A549 (cell line): ENCODE measurements at regions not wholly inside any gene's neighbourhood (a gene's known extent, or its start where the extent isn't known, plus 50 kb on each side); places are given as distances from the start of the nearest gene placed in this dataset.

Experiments used
- ATAC-seq, 2 experiments: fragments of 200-7000 bp in 1 of 2; fragments of >200 bp in 1 of 2; cut with Nextera tagmentation in 1 of 2; cut with Tn5 transposase in 1 of 2; 3 replicates each; pipeline versions ENCODE4 v1.8.0 to v1.9.1; 2018 to 2020; ENCODE audit warnings: mild to moderate bottlenecking in 1 of 2, moderate library complexity in 1 of 2
- CTCF ChIA-PET: fragments of 300-600 bp; sonication (Branson Sonifier 250); formaldehyde crosslinking; extraction: SDS; loops from one replicate; lab custom pipeline; 2021; ENCODE audit warnings: antibody characterized with exemption, inconsistent platforms; lab: Yijun Ruan, JAX
- POLR2A ChIA-PET: fragments of 350-600 bp; formaldehyde crosslinking; extraction: SDS; loops from one replicate; lab custom pipeline; 2021; ENCODE audit warnings: antibody characterized with exemption, inconsistent platforms; lab: Yijun Ruan, JAX
- DNase-seq, 2 experiments: peaks; one replicate each; pipeline versions ENCODE4 v3.0.0 to v3.0.0-alpha.2; 2011 to 2016; ENCODE audit warnings: low read depth in 1 of 2, low spot score in 1 of 2
- FAIRE-seq: peaks from 2 replicates; lab custom pipeline; 2011; peaks lifted over from hg19 to GRCh38; lab: Jason Lieb, UNC
- H3K27ac ChIP-seq, 2 experiments: fragments of >200 bp; sonication (Bioruptor Twin); formaldehyde crosslinking; 3 replicates each; pipeline ENCODE4 v1.5.1; 2016 to 2017
- H3K4me1 ChIP-seq: fragments of >200 bp; sonication (Bioruptor Twin); formaldehyde crosslinking; 3 replicates; pipeline ENCODE4 v1.6.1; 2016
- H3K4me2 ChIP-seq: fragments of >200 bp; sonication (Bioruptor Twin); formaldehyde crosslinking; 3 replicates; pipeline ENCODE4 v1.6.1; 2016
- H3K4me3 ChIP-seq: fragments of >200 bp; sonication (Bioruptor Twin); formaldehyde crosslinking; 3 replicates; pipeline ENCODE4 v1.5.1; 2016
- H3K9me3 ChIP-seq: fragments of >200 bp; sonication (Bioruptor Twin); formaldehyde crosslinking; 3 replicates; pipeline ENCODE4 v1.6.1; 2016
- CEBPB ChIP-seq, 2 experiments: fragments of >200 bp in 1 of 2; sonication (Bioruptor Twin) in 1 of 2; formaldehyde crosslinking in 1 of 2; IDR thresholded peaks; 2 replicates each; pipeline ENCODE4 v1.6.1; 2012 to 2016
- CHD2 ChIP-seq: fragments of 150-350 bp; IDR thresholded peaks from 2 replicates; pipeline ENCODE4 v1.6.1; 2014; ENCODE audit warnings: low read length; ENCODE audit not compliant: partially characterized antibody
- CHD4 ChIP-seq: fragments of 200-600 bp; sonication (generic); IDR thresholded peaks from 2 replicates; pipeline ENCODE4 v1.6.1; 2016; ENCODE audit warnings: antibody characterized with exemption, mild to moderate bottlenecking, borderline replicate concordance
- EHMT2 ChIP-seq: fragments of 200-600 bp; sonication (generic); IDR thresholded peaks from 2 replicates; pipeline ENCODE4 v1.6.1; 2016; ENCODE audit warnings: antibody characterized with exemption, low read depth, mild to moderate bottlenecking, moderate library complexity
- FOXS1 ChIP-seq: fragments of 250-450 bp; sonication (Bioruptor Pico); IDR thresholded peaks from 2 replicates; pipeline ENCODE4 v1.5.0; 2020; ENCODE audit warnings: mild to moderate bottlenecking, moderate library complexity
- GATA3 ChIP-seq: IDR thresholded peaks from 2 replicates; pipeline ENCODE4 v1.6.1; 2012; ENCODE audit warnings: borderline replicate concordance
- HOXB13 ChIP-seq: fragments of 250-450 bp; sonication (Bioruptor Pico); IDR thresholded peaks from 2 replicates; pipeline ENCODE4 v1.5.0; 2020; ENCODE audit warnings: low read depth, mild to moderate bottlenecking, moderate library complexity
- POLR2A ChIP-seq: IDR thresholded peaks from 2 replicates; pipeline ENCODE4 v1.6.1; 2012; ENCODE audit warnings: mild to moderate bottlenecking, low read length
- POLR2AphosphoS2 ChIP-seq: conservative IDR thresholded peaks from 2 replicates; pipeline ENCODE4 v1.6.1; 2012; ENCODE audit warnings: low read length, improper control_type of control experiment, inconsistent platforms
- RAD21 ChIP-seq, 2 experiments: fragments of >200 bp in 1 of 2; sonication (Bioruptor Twin) in 1 of 2; formaldehyde crosslinking in 1 of 2; IDR thresholded peaks in 1 of 2; conservative IDR thresholded peaks in 1 of 2; 2 replicates in 1 of 2; 3 replicates in 1 of 2; pipeline ENCODE4 v1.6.1; 2012 to 2018; ENCODE audit warnings: inconsistent platforms in 1 of 2
- SMC3 ChIP-seq: fragments of >200 bp; sonication (Bioruptor Twin); formaldehyde crosslinking; IDR thresholded peaks from 3 replicates; pipeline ENCODE4 v1.6.1; 2018; ENCODE audit warnings: inconsistent platforms
- TP53 ChIP-seq: fragments of 250-450 bp; sonication (Bioruptor Pico); IDR thresholded peaks from 2 replicates; pipeline ENCODE4 v1.5.0; 2021; ENCODE audit warnings: mild to moderate bottlenecking, moderate library complexity
- ZC3H11A ChIP-seq: fragments of 450-650 bp; IDR thresholded peaks from 2 replicates; pipeline ENCODE4 v1.6.1; 2014; ENCODE audit warnings: antibody characterized with exemption, mild to moderate bottlenecking
- ZNF302 ChIP-seq: fragments of 250-450 bp; sonication (Bioruptor Pico); IDR thresholded peaks from 2 replicates; pipeline ENCODE4 v1.9.0; 2021; ENCODE audit warnings: inconsistent platforms, mild to moderate bottlenecking, moderate library complexity
- WGBS: methylation state at CpG from one replicate; pipeline ENCODE4 v1.1.6; 2017; ENCODE audit errors: missing lambda C conversion rate; 5-methylcytosine and 5-hydroxymethylcytosine counted together
- TF ChIP-seq, protein P1 (sequence below): IDR thresholded peaks from 2 replicates; pipeline ENCODE4 v1.6.1; 2012; ENCODE audit warnings: low read depth, borderline replicate concordance
- TF ChIP-seq, protein P2 (sequence below): fragments of 200-600 bp; sonication (generic); IDR thresholded peaks from 2 replicates; pipeline ENCODE4 v1.6.1; 2016; ENCODE audit warnings: antibody characterized with exemption, mild to moderate bottlenecking, moderate library complexity
- TF ChIP-seq, protein P3 (sequence below): fragments of >200 bp; sonication (Bioruptor Twin); formaldehyde crosslinking; IDR thresholded peaks from 3 replicates; pipeline ENCODE4 v1.6.1; 2016
- TF ChIP-seq, protein P4 (sequence below): IDR thresholded peaks from 2 replicates; pipeline ENCODE4 v1.6.1; 2012
- TF ChIP-seq, protein P5 (sequence below): fragments of >200 bp; sonication (Bioruptor Twin); formaldehyde crosslinking; IDR thresholded peaks from 2 replicates; pipeline ENCODE4 v1.6.1; 2016
- TF ChIP-seq, protein P6 (sequence below): fragments of >200 bp; sonication (Bioruptor Twin); formaldehyde crosslinking; IDR thresholded peaks from 3 replicates; pipeline ENCODE4 v1.5.1; 2016

DNA sequence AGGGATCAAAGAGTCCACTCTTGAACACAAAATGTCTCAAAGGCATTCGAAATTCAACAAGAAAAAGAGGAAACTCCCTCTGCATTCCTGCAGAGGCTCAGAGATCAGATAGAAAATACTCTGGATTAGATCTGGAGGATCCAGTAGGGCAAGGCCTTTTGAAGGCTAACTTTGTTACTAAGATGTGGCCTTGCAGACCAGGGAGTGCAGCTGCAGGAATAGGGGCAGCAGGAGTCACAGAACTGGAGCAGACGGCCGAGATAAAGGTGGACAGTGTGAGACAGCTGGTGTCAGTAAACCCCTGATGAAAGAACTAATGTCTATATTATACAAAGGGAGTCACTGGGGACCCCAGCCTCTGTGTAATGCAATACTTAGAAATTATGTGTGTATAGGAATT, 84.5 kb upstream of the PLSCR4 start:
- ChIA-PET CTCF (interaction anchor here (0.9 kb wide), 1 partner anchor 8 kb away, joined by 3 read pairs; no protein-coding TSS in a partner anchor), POLR2A (no interaction called here)
- 73% methylated on average over 3 of the region's 3 CpGs for WGBS
- H3K4me1 ChIP-seq = no peaks in the 10 kb centered on the region
- FAIRE-seq (no peak), DNase-seq (no peak), ATAC-seq (no peak)
- no peaks in the 10 kb centered on the region for H3K9me3 ChIP-seq
- H3K4me3 ChIP-seq = no peak overlapping the region
- H3K4me2 ChIP-seq = no peak overlapping the region
- no peak for TF ChIP-seq TP53 (CRISPR knock-in tag)
- no peak for TF ChIP-seq POLR2A
- TF ChIP-seq EHMT2 = no peak
- TF ChIP-seq, protein P1, sequence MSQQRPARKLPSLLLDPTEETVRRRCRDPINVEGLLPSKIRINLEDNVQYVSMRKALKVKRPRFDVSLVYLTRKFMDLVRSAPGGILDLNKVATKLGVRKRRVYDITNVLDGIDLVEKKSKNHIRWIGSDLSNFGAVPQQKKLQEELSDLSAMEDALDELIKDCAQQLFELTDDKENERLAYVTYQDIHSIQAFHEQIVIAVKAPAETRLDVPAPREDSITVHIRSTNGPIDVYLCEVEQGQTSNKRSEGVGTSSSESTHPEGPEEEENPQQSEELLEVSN = no peak
- TF ChIP-seq SMC3 = no peak
- TF ChIP-seq, protein P2, sequence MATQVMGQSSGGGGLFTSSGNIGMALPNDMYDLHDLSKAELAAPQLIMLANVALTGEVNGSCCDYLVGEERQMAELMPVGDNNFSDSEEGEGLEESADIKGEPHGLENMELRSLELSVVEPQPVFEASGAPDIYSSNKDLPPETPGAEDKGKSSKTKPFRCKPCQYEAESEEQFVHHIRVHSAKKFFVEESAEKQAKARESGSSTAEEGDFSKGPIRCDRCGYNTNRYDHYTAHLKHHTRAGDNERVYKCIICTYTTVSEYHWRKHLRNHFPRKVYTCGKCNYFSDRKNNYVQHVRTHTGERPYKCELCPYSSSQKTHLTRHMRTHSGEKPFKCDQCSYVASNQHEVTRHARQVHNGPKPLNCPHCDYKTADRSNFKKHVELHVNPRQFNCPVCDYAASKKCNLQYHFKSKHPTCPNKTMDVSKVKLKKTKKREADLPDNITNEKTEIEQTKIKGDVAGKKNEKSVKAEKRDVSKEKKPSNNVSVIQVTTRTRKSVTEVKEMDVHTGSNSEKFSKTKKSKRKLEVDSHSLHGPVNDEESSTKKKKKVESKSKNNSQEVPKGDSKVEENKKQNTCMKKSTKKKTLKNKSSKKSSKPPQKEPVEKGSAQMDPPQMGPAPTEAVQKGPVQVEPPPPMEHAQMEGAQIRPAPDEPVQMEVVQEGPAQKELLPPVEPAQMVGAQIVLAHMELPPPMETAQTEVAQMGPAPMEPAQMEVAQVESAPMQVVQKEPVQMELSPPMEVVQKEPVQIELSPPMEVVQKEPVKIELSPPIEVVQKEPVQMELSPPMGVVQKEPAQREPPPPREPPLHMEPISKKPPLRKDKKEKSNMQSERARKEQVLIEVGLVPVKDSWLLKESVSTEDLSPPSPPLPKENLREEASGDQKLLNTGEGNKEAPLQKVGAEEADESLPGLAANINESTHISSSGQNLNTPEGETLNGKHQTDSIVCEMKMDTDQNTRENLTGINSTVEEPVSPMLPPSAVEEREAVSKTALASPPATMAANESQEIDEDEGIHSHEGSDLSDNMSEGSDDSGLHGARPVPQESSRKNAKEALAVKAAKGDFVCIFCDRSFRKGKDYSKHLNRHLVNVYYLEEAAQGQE = no peak
- no peak for TF ChIP-seq HOXB13 (CRISPR knock-in tag)
- no peak for TF ChIP-seq ZC3H11A
- TF ChIP-seq, protein P3, sequence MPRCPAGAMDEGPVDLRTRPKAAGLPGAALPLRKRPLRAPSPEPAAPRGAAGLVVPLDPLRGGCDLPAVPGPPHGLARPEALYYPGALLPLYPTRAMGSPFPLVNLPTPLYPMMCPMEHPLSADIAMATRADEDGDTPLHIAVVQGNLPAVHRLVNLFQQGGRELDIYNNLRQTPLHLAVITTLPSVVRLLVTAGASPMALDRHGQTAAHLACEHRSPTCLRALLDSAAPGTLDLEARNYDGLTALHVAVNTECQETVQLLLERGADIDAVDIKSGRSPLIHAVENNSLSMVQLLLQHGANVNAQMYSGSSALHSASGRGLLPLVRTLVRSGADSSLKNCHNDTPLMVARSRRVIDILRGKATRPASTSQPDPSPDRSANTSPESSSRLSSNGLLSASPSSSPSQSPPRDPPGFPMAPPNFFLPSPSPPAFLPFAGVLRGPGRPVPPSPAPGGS = no peak
- TF ChIP-seq CHD2 = no peak
- no peak for TF ChIP-seq CHD4
- TF ChIP-seq, protein P4, sequence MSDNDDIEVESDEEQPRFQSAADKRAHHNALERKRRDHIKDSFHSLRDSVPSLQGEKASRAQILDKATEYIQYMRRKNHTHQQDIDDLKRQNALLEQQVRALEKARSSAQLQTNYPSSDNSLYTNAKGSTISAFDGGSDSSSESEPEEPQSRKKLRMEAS = no peak
- TF ChIP-seq CEBPB (IDR thresholded peaks at IDR 0.05) = no peak
- TF ChIP-seq, protein P5, sequence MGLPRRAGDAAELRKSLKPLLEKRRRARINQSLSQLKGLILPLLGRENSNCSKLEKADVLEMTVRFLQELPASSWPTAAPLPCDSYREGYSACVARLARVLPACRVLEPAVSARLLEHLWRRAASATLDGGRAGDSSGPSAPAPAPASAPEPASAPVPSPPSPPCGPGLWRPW = no peak
- TF ChIP-seq ZNF302 (CRISPR knock-in tag) = no peak
- TF ChIP-seq FOXS1 = no peak
- no peak for TF ChIP-seq GATA3
- TF ChIP-seq POLR2AphosphoS2 = no peak
- no peak overlapping the region for H3K27ac ChIP-seq

DNA sequence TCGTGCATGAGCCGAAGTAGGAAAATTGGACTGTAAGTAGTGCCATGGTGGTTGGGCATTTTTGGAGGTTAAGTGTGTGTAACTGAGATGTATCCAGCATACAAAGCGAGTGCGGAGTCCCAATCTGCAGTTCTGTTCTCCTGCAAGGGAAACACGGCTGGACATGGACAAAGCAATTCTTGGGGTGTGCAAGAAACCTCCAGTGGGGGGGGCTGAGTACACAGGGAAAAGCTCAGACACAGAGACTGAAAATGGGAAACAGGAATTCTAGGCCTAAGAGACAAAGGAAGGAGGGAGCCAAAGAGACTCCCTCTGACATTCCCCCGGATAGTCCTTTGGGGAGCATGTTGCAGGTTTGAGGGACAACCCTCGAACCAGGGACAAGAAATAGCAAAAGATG, 83.2 kb upstream of the PLSCR4 start:
- FAIRE-seq (no peak), ATAC-seq (peak in 1 of 2 experiments; percentile 66; a peak in 3 of 6 replicates)
- POLR2A ChIA-PET = no interaction called here
- TF ChIP-seq SMC3 (peak; percentile 71), RAD21 (conservative IDR thresholded peaks at IDR 0.05 in 1 of 2, IDR thresholded peaks at IDR 0.05 in 1 of 2) (peak; percentile 66 to 77)
- TF ChIP-seq, protein P6, sequence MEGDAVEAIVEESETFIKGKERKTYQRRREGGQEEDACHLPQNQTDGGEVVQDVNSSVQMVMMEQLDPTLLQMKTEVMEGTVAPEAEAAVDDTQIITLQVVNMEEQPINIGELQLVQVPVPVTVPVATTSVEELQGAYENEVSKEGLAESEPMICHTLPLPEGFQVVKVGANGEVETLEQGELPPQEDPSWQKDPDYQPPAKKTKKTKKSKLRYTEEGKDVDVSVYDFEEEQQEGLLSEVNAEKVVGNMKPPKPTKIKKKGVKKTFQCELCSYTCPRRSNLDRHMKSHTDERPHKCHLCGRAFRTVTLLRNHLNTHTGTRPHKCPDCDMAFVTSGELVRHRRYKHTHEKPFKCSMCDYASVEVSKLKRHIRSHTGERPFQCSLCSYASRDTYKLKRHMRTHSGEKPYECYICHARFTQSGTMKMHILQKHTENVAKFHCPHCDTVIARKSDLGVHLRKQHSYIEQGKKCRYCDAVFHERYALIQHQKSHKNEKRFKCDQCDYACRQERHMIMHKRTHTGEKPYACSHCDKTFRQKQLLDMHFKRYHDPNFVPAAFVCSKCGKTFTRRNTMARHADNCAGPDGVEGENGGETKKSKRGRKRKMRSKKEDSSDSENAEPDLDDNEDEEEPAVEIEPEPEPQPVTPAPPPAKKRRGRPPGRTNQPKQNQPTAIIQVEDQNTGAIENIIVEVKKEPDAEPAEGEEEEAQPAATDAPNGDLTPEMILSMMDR = peak; percentile 42
- TF ChIP-seq, protein P2 = no peak
- TF ChIP-seq, all 56 proteins: peak for 3
- Histone ChIP-seq H3K9me3 (no peaks in the 10 kb centered on the region), H3K4me3 (no peak overlapping the region), H3K27ac (no peak overlapping the region), H3K4me2 (no peak overlapping the region), H3K4me1 (no peaks in the 10 kb centered on the region)
- CTCF ChIA-PET = interaction anchor here (1.3 to 2.6 kb wide), 4 partner anchors 9 to 250 kb away, joined by 3 to 12 read pairs (median 6); no protein-coding TSS in a partner anchor
- 84% methylated on average over 7 of the region's 7 CpGs for WGBS
- DNase-seq = peak in 1 of 2 experiments; percentile 32
